ENCODE measurements at regions not wholly inside any gene's neighbourhood (a gene's known extent, or its start where the extent isn't known, plus 50 kb on each side); places are given as distances from the start of the nearest gene placed in this dataset.

DNA sequence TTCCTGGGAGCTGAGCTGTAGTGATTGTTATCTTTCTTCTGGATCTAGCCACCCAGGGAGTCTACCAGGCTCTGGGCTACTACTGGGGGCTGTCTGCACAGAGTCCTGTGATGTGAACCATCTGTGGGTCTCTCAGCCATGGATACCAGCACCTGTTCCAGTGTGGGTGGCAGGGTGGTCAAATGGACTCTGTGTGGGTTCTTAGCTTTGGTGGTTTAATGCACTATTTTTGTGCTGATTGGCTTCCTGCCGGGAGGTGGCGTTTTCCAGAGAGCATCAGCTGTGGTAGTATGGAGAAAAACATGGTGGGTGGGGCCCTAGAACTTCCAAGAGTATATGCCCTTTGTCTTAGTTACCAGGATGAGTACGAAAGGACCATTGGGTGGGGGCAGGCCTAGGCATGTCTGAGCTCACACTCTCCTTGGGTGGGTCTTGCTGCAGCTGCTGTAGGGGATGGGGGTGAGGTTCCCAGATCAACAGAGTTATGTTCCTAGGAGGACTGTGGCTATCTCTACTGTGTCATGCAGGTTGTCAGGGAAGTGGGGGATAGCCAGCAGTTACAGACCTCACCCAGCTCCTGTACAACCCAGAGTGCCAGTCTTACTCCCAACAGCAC lies 264.8 kb upstream of the LDB2 start:
- Histone ChIP-seq H3K9me3 (replicated peaks in 1 of 3) (no peaks in the 10 kb centered on the region), H3K4me1 (replicated peaks in 1 of 2) (no peaks in the 10 kb centered on the region), H3K4me3 (no peak overlapping the region), H3K36me3 (replicated peaks in 1 of 2) (no peaks in the 10 kb centered on the region), H3K27ac (no peak overlapping the region), H3K27me3 (no peaks in the 10 kb centered on the region)
- 81 to 96% (median 89%) methylated on average over 3 of the region's 3 CpGs for WGBS, 4 donors
- TF ChIP-seq POLR2A (IDR thresholded peaks at IDR 0.05) (no peak), CTCF (IDR thresholded peaks at IDR 0.05) (no peak)
- intact Hi-C loops (cut with DNase I) = no loop called here
- no peak for DNase-seq

DNA sequence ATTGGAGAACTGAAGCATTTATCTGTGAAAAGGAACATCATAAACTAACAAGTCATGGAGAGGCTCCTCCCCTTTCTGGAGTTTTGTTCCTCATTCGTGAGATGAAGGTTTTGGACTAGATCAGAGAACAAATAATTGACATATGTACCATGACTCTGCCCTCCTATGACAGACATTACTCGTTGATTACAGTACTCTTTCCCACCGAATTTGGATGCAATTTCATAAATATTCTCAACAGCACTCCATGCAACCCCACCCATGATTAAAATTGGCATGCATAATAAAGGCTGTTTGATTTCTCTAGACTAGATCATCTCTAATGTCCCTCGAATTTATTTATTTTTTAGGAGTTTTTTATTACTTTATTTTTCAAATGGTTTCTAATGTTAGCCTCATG lies 258.9 kb upstream of the LDB2 start:
- Histone ChIP-seq H3K4me1 (replicated peaks in 1 of 2) (no peaks in the 10 kb centered on the region), H3K27ac (no peak overlapping the region), H3K36me3 (replicated peaks in 1 of 2) (no peaks in the 10 kb centered on the region), H3K27me3 (no peaks in the 10 kb centered on the region), H3K4me3 (no peak overlapping the region), H3K9me3 (replicated peaks in 1 of 3) (no peaks in the 10 kb centered on the region)
- intact Hi-C loops (cut with DNase I) = no loop called here
- DNase-seq = no peak
- no peak for TF ChIP-seq CTCF (IDR thresholded peaks at IDR 0.05)
- no peak for TF ChIP-seq POLR2A (IDR thresholded peaks at IDR 0.05)
- 63 to 73% (median 65%) methylated on average over 4 of the region's 4 CpGs for WGBS, 4 donors

DNA sequence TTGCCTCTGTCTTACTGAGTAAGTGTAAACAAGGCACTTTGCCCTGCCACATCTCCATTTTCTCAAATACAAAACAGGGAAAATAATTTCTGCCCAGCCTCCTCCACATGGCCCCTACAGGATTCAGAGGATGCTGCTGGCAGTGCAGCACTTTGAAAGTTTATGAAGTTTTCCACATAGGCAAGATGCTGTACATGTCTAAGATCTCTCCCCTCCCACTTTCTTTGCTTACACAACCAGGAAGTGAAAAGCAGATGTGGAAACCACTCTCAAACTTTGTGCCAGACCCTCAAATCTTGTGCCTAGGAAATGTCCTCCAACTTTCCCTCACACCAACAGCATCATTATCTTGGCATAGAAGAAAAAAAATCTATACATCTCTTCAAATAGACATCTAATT lies 257.0 kb upstream of the LDB2 start:
- intact Hi-C loops (cut with DNase I) = no loop called here

GRCh38 chr4:17153572-17153971 lies 255.1 kb upstream of the LDB2 start:
- Histone ChIP-seq H3K27ac (no peak overlapping the region), H3K9me3 (replicated peaks in 1 of 3) (no peaks in the 10 kb centered on the region), H3K4me3 (no peak overlapping the region), H3K4me1 (replicated peaks in 1 of 2) (no peaks in the 10 kb centered on the region), H3K36me3 (replicated peaks in 1 of 2) (no peaks in the 10 kb centered on the region), H3K27me3 (no peaks in the 10 kb centered on the region)
- WGBS, 4 donors = 84 to 93% (median 89%) methylated on average over 6 of the region's 6 CpGs
- no peak for TF ChIP-seq CTCF (IDR thresholded peaks at IDR 0.05)
- TF ChIP-seq POLR2A (IDR thresholded peaks at IDR 0.05) = no peak
- intact Hi-C loops (cut with DNase I) = no loop called here
- DNase-seq = no peak

More for the DNA sequence above, 257.0 kb upstream of the LDB2 start:
- Histone ChIP-seq H3K27me3 (no peaks in the 10 kb centered on the region), H3K27ac (no peak overlapping the region), H3K36me3 (replicated peaks in 1 of 2) (no peaks in the 10 kb centered on the region), H3K4me1 (replicated peaks in 1 of 2) (no peaks in the 10 kb centered on the region), H3K9me3 (replicated peaks in 1 of 3) (no peaks in the 10 kb centered on the region), H3K4me3 (no peak overlapping the region)
- no peak for TF ChIP-seq CTCF (IDR thresholded peaks at IDR 0.05)
- TF ChIP-seq POLR2A (IDR thresholded peaks at IDR 0.05) = no peak
- DNase-seq = no peak
